GM12891 (cell line): ENCODE measurements at regions not wholly inside any gene's neighbourhood (a gene's known extent, or its start where the extent isn't known, plus 50 kb on each side); places are given as distances from the start of the nearest gene placed in this dataset.

Experiments used
- POLR2A ChIP-seq: IDR thresholded peaks from 2 replicates; pipeline ENCODE4 v1.6.1; 2011; ENCODE audit warnings: low read depth, low read length, control low read depth
- TAF1 ChIP-seq: IDR thresholded peaks from 2 replicates; pipeline ENCODE4 v1.6.1; 2011; ENCODE audit warnings: low read depth, low read length, control low read depth

DNA sequence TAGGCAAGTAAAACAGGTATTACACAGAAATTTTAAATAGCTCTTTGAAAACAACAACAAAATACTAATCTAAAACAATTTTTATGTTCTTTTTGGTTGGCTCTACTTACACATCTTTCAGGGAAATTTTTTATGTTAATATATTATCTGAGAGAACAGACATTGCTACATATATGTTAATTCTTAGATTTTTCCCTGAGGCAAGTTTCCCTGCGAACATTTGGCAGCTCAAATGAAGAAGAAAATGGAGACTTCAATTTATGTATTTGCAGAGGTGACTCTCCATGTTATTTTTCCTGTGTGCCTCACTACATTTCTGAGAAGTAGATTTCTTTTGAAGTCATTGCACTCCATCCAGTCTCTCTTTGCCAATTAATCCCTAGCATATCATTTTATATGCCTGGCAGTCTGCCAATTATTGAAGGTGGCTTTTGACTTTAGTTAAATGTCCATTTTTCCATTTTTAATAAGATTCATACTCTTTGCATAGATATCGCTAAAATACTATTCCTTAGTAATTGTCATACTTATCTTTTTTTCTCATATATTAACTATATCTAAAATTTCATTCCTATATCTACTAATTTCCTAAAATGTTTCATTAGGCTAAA, 908.2 kb upstream of the CDH10 start:
- TF ChIP-seq TAF1 (no peak), POLR2A (no peak)
